ENCODE measurements at regions not wholly inside any gene's neighbourhood (a gene's known extent, or its start where the extent isn't known, plus 50 kb on each side); places are given as distances from the start of the nearest gene placed in this dataset.

DNA sequence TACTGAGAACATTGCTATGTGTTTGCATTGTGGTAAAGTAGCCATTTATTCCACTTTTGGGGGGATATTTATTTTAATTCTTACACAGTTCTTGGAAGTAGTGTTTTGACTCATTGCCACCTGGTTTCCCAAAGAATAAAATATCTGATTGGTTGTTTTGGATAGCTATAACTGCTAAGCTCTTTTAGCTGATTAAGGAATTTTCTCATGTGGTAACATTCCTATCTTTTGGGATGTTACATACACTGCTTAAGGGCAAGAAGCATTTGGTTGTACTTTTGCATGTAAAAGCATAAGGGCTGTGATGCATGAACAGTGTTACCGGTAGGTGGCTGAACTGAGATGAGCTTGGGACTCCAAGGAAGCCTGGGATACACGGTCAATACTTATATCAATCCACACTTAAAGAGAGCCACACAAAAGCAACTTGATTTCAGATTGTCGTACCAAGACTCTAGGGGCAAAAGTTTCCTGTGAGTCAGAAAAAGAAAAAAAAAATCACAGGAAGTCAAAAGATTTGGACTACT, 71.4 kb upstream of the PRKD1 start:
- ATAC-seq, result no peak
- 37% methylated on average over 3 of the region's 3 CpGs for WGBS (ENCODE audit: insufficient coverage, low coverage, low lambda C conversion rate, missing lambda C conversion rate)
- no peaks in the 10 kb centered on the region for H3K36me3 ChIP-seq
- TF ChIP-seq CTCF (IDR thresholded peaks at IDR 0.05), result no peak
- no peak for TF ChIP-seq POLR2A (IDR thresholded peaks at IDR 0.05)
- H3K4me1 ChIP-seq, result no peaks in the 10 kb centered on the region
- H3K4me3 ChIP-seq, result no peak overlapping the region
- intact Hi-C loops (cut with DNase I), result no loop called here
- H3K27ac ChIP-seq, result no peak overlapping the region
- H3K27me3 ChIP-seq, result no peaks in the 10 kb centered on the region
- no peak for DNase-seq
- no peaks in the 10 kb centered on the region for H3K9me3 ChIP-seq

- Histone ChIP-seq H3K36me3 (no peaks in the 10 kb centered on the region), H3K4me3 (no peak overlapping the region), H3K4me1 (no peaks in the 10 kb centered on the region), H3K27me3 (no peaks in the 10 kb centered on the region), H3K9me3 (no peaks in the 10 kb centered on the region), H3K27ac (no peak overlapping the region)
- DNase-seq, result no peak
- intact Hi-C loops (cut with DNase I), result loop anchor here (10.0 kb wide), 1 partner anchor 458 kb away; no protein-coding TSS in a partner anchor
- TF ChIP-seq CTCF (IDR thresholded peaks at IDR 0.05) (no peak), POLR2A (IDR thresholded peaks at IDR 0.05) (no peak)
- WGBS (ENCODE audit: insufficient coverage, low coverage, low lambda C conversion rate, missing lambda C conversion rate), result 37% methylated on average over 5 of the region's 5 CpGs
- no peak for ATAC-seq
These were observed 75.2 kb upstream of the PRKD1 start for GRCh38 chr14:30002859-30003258.

DNA sequence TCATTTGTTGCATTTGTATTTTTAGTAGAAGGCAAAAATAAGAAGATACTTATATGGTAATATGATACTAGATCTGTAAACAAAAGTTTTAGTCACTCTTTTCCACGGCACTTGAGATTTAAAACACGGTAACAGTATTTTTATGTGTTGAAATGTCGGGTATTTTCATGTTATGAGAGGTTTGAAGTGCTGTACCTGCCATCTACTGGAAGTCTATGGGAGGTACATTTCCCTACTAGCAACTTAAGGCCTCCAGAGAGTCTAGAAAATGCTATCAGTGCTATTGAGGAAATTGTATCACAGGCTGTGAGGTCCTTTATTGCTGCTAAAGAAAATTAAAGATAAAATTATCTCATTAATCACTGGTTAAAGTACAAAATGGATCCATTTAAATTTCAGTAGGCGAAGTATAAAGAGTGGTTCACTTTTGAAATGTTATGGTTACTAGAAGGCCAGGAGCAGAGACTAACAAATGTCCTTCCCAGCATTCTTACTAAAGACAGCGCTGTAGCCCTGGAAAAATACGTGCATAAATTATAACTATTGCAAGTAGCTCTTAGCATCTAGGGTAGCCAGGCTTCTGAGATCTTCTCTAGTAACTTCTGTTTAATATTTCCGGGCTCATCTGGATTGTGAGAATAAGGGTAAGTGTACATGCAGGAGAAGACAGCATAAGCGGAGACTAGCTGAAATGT, 77.6 kb upstream of the PRKD1 start:
- Histone ChIP-seq H3K9me3 (no peaks in the 10 kb centered on the region), H3K27ac (no peak overlapping the region), H3K27me3 (no peaks in the 10 kb centered on the region), H3K4me3 (no peak overlapping the region), H3K4me1 (no peaks in the 10 kb centered on the region), H3K36me3 (no peaks in the 10 kb centered on the region)
- TF ChIP-seq POLR2A (IDR thresholded peaks at IDR 0.05) (no peak), CTCF (IDR thresholded peaks at IDR 0.05) (peak; percentile 67 to 69 (median 69))
- intact Hi-C loops (cut with DNase I), result loop anchor here (10.0 kb wide), 1 partner anchor 460 kb away; no protein-coding TSS in a partner anchor
- ATAC-seq (peak; percentile 80 to 90 (median 86)), DNase-seq (no peak)
- WGBS (ENCODE audit: insufficient coverage, low coverage, low lambda C conversion rate, missing lambda C conversion rate), result 43% methylated on average over 8 of the region's 8 CpGs

DNA sequence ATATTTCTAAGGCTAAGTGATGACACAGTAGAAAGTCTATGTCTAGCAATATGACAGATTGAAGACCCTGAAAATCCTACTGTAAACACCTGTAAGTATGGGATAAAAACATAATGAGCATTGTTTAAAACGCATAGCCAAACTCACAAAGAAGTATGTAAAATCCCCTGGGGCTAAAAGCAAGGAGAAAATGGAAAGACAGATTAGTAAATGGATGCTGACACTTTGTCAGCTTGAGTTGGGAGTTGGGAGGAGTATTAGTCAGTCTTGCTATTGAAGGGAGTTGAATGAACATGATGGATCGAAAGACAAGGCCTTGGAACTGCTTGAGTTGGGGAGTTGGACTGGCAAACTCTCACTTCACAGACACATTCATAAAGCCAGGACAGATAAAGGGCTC, 79.0 kb upstream of the PRKD1 start:
- no peaks in the 10 kb centered on the region for H3K36me3 ChIP-seq
- 58% methylated on average over 2 of the region's 2 CpGs for WGBS (ENCODE audit: insufficient coverage, low coverage, low lambda C conversion rate, missing lambda C conversion rate)
- H3K9me3 ChIP-seq, result no peaks in the 10 kb centered on the region
- H3K27ac ChIP-seq, result no peak overlapping the region
- H3K27me3 ChIP-seq, result no peaks in the 10 kb centered on the region
- H3K4me1 ChIP-seq, result no peaks in the 10 kb centered on the region
- no peak overlapping the region for H3K4me3 ChIP-seq
- no peak for ATAC-seq
- TF ChIP-seq POLR2A (IDR thresholded peaks at IDR 0.05) (no peak), CTCF (IDR thresholded peaks at IDR 0.05) (no peak)
- intact Hi-C loops (cut with DNase I), result loop anchor here (10.0 kb wide), 1 partner anchor 462 kb away; no protein-coding TSS in a partner anchor
- no peak for DNase-seq
